SJCRH30 (cell line): ENCODE measurements at regions not wholly inside any gene's neighbourhood (a gene's known extent, or its start where the extent isn't known, plus 50 kb on each side); places are given as distances from the start of the nearest gene placed in this dataset.
A peak's percentile ranks its signal among the peaks of the same experiment; 100 is the strongest.

Experiments used
- DNase-seq, 2 experiments: peaks; one replicate each; pipeline ENCODE4 v3.0.0-alpha.2; 2015 to 2020
- H3K27ac ChIP-seq: fragments of 250-450 bp; sonication (Bioruptor Pico); 2 replicates; pipeline ENCODE4 v1.5.1; 2020; ENCODE audit warnings: mild to moderate bottlenecking, moderate library complexity
- H3K27me3 ChIP-seq: fragments of 250-450 bp; sonication (Bioruptor Pico); 2 replicates; pipeline ENCODE4 v1.5.1; 2020; ENCODE audit warnings: mild to moderate bottlenecking, moderate library complexity
- H3K36me3 ChIP-seq: fragments of 250-450 bp; sonication (Bioruptor Pico); 2 replicates; pipeline ENCODE4 v1.5.1; 2020; ENCODE audit warnings: mild to moderate bottlenecking, moderate library complexity
- H3K4me1 ChIP-seq: fragments of 250-450 bp; sonication (Bioruptor Pico); 2 replicates; pipeline ENCODE4 v1.5.1; 2020; ENCODE audit warnings: mild to moderate bottlenecking, moderate library complexity
- H3K4me3 ChIP-seq: fragments of 250-450 bp; sonication (Bioruptor Pico); 2 replicates; pipeline ENCODE4 v1.5.1; 2020; ENCODE audit warnings: mild to moderate bottlenecking, moderate library complexity
- H3K9me3 ChIP-seq: fragments of 250-450 bp; sonication (Bioruptor Pico); replicated peaks from 2 replicates; pipeline ENCODE4 v1.5.1; 2020; ENCODE audit warnings: mild to moderate bottlenecking, moderate library complexity

GRCh38 chr18:43213816-43214215 is 63.5 kb downstream of the SYT4 start:
- no peak overlapping the region for H3K27ac ChIP-seq
- H3K36me3 ChIP-seq: no peaks in the 10 kb centered on the region
- DNase-seq: no peak
- H3K9me3 ChIP-seq: no peaks in the 10 kb centered on the region
- no peak overlapping the region for H3K4me3 ChIP-seq
- no peaks in the 10 kb centered on the region for H3K27me3 ChIP-seq
- no peaks in the 10 kb centered on the region for H3K4me1 ChIP-seq

- no peaks in the 10 kb centered on the region for H3K27me3 ChIP-seq
- no peak for DNase-seq
- no peak overlapping the region for H3K27ac ChIP-seq
- no peaks in the 10 kb centered on the region for H3K9me3 ChIP-seq
- no peaks in the 10 kb centered on the region for H3K36me3 ChIP-seq
- no peaks in the 10 kb centered on the region for H3K4me1 ChIP-seq
- no peak overlapping the region for H3K4me3 ChIP-seq
Measured at GRCh38 chr18:43211059-43211458, 66.2 kb downstream of the SYT4 start.

GRCh38 chr18:43195421-43195820 is 79.9 kb upstream of the RIT2 start:
- Histone ChIP-seq H3K36me3 (no peaks in the 10 kb centered on the region), H3K27ac (no peak overlapping the region), H3K27me3 (no peaks in the 10 kb centered on the region), H3K4me3 (no peak overlapping the region), H3K4me1 (no peaks in the 10 kb centered on the region), H3K9me3 (no peaks in the 10 kb centered on the region)
- no peak for DNase-seq

- H3K27ac ChIP-seq: no peak overlapping the region
- H3K4me1 ChIP-seq: no peaks in the 10 kb centered on the region
- no peaks in the 10 kb centered on the region for H3K27me3 ChIP-seq
- no peaks in the 10 kb centered on the region for H3K9me3 ChIP-seq
- no peaks in the 10 kb centered on the region for H3K36me3 ChIP-seq
- no peak overlapping the region for H3K4me3 ChIP-seq
- no peak for DNase-seq
Measured at GRCh38 chr18:43193336-43193735, 77.9 kb upstream of the RIT2 start.

- no peak overlapping the region for H3K4me3 ChIP-seq
- H3K27ac ChIP-seq: no peak overlapping the region
- H3K27me3 ChIP-seq: no peaks in the 10 kb centered on the region
- H3K4me1 ChIP-seq: no peaks in the 10 kb centered on the region
- no peaks in the 10 kb centered on the region for H3K9me3 ChIP-seq
- no peaks in the 10 kb centered on the region for H3K36me3 ChIP-seq
- no peak for DNase-seq
Measured at GRCh38 chr18:43192408-43192807, 76.9 kb upstream of the RIT2 start.

GRCh38 chr18:43181711-43182110 is 66.2 kb upstream of the RIT2 start:
- Histone ChIP-seq H3K27me3 (no peaks in the 10 kb centered on the region), H3K27ac (no peak overlapping the region), H3K9me3 (no peaks in the 10 kb centered on the region), H3K4me3 (no peak overlapping the region), H3K4me1 (no peaks in the 10 kb centered on the region), H3K36me3 (no peaks in the 10 kb centered on the region)
- DNase-seq: no peak

GRCh38 chr18:43180814-43181213 is 65.3 kb upstream of the RIT2 start:
- H3K4me1 ChIP-seq: no peaks in the 10 kb centered on the region
- no peak for DNase-seq
- H3K27me3 ChIP-seq: no peaks in the 10 kb centered on the region
- no peaks in the 10 kb centered on the region for H3K9me3 ChIP-seq
- H3K27ac ChIP-seq: no peak overlapping the region
- no peaks in the 10 kb centered on the region for H3K36me3 ChIP-seq
- no peak overlapping the region for H3K4me3 ChIP-seq

- Histone ChIP-seq H3K4me3 (no peak overlapping the region), H3K27me3 (no peaks in the 10 kb centered on the region), H3K9me3 (no peaks in the 10 kb centered on the region), H3K4me1 (no peaks in the 10 kb centered on the region), H3K27ac (no peak overlapping the region), H3K36me3 (no peaks in the 10 kb centered on the region)
- no peak for DNase-seq
Measured at GRCh38 chr18:43175257-43175656, 59.8 kb upstream of the RIT2 start.

- peak in 1 of 2 experiments; percentile 14 for DNase-seq
- Histone ChIP-seq H3K27ac (no peak overlapping the region), H3K27me3 (no peaks in the 10 kb centered on the region), H3K36me3 (no peaks in the 10 kb centered on the region), H3K4me1 (no peaks in the 10 kb centered on the region), H3K9me3 (no peaks in the 10 kb centered on the region), H3K4me3 (no peak overlapping the region)
Measured at GRCh38 chr18:43170586-43170985, 55.1 kb upstream of the RIT2 start.
